Mesothelial cell of epicardium (in vitro differentiated cells): ENCODE measurements at regions not wholly inside any gene's neighbourhood (a gene's known extent, or its start where the extent isn't known, plus 50 kb on each side); places are given as distances from the start of the nearest gene placed in this dataset.
A peak's percentile ranks its signal among the peaks of the same experiment; 100 is the strongest.

Source experiments
- DNase-seq, 2 experiments: peaks; one replicate each; pipeline ENCODE4 v3.0.0; 2021; ENCODE audit warnings: low spot score in 2 of 2; ENCODE audit not compliant: unreplicated experiment in 2 of 2
- H3K27ac Mint-ChIP-seq: 2 replicates; pipeline ENCODE4 v1.8.0; 2021; ENCODE audit warnings: mixed read lengths
- H3K27me3 Mint-ChIP-seq: 2 replicates; pipeline ENCODE4 v1.8.0; 2021; ENCODE audit warnings: low read depth, mixed read lengths
- H3K36me3 Mint-ChIP-seq: 2 replicates; pipeline ENCODE4 v1.8.0; 2021; ENCODE audit warnings: mixed read lengths
- H3K4me1 Mint-ChIP-seq: 2 replicates; pipeline ENCODE4 v1.8.0; 2021; ENCODE audit warnings: mixed read lengths
- H3K4me3 Mint-ChIP-seq: 2 replicates; pipeline ENCODE4 v1.8.0; 2021; ENCODE audit warnings: mild to moderate bottlenecking, moderate library complexity, mixed read lengths
- H3K9me3 Mint-ChIP-seq: 2 replicates; pipeline ENCODE4 v1.8.0; 2021; ENCODE audit warnings: mixed read lengths
- TF ChIP-seq, protein P1 (sequence below): fragments of 200-600 bp; sonication (generic); IDR thresholded peaks from one replicate; pipeline ENCODE4 v1.5.0; 2021; ENCODE audit warnings: antibody characterized with exemption; ENCODE audit not compliant: unreplicated experiment

DNA sequence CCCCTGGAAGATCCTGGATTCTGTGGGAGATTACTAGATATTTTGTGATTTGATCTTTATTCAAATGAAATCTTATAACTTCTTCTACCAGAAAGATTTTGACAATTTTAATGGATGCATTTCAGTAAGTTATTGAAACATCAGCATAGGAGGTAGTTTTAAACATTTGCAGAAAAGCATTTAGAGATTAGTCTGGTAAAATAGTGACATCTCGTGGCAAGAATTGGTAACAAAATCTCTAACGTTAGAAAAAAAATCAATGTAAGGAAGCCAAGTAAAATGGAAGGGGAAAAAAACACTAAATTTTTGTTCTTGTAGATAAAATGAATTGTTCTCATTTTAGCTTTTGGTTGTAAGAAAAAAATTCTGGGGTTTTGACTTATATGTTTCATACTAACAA lies 73.3 kb downstream of the TASL start:
- TF ChIP-seq, protein P1, sequence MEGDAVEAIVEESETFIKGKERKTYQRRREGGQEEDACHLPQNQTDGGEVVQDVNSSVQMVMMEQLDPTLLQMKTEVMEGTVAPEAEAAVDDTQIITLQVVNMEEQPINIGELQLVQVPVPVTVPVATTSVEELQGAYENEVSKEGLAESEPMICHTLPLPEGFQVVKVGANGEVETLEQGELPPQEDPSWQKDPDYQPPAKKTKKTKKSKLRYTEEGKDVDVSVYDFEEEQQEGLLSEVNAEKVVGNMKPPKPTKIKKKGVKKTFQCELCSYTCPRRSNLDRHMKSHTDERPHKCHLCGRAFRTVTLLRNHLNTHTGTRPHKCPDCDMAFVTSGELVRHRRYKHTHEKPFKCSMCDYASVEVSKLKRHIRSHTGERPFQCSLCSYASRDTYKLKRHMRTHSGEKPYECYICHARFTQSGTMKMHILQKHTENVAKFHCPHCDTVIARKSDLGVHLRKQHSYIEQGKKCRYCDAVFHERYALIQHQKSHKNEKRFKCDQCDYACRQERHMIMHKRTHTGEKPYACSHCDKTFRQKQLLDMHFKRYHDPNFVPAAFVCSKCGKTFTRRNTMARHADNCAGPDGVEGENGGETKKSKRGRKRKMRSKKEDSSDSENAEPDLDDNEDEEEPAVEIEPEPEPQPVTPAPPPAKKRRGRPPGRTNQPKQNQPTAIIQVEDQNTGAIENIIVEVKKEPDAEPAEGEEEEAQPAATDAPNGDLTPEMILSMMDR, result peak; percentile 78
- H3K4me1 Mint-ChIP-seq, result peaks cover 20% of the 10 kb centered on the region
- no peaks in the 10 kb centered on the region for H3K27me3 Mint-ChIP-seq
- H3K36me3 Mint-ChIP-seq, result no peaks in the 10 kb centered on the region
- DNase-seq, result no peak
- no peaks in the 10 kb centered on the region for H3K9me3 Mint-ChIP-seq
- H3K4me3 Mint-ChIP-seq, result no peak overlapping the region
- no peak overlapping the region for H3K27ac Mint-ChIP-seq

DNA sequence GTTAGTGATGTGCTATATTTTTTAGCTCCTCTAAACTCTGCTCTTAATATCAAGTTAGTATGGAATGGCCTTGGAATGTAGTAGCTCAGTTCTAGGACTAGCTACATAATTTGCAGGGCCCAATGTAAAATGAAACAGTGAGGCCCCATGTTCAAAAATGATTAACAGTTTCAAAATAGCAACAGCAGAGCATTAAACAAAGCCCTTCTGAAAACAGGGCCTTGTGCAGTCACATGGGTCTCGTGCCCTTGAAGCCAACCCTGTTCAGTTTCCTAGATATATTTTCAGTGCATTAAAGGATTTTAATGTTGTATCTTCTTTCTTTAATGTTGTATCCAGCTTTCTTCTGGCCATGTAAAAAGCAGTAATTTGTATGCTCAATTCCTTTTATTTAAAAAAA lies 82.1 kb downstream of the TASL start:
- H3K36me3 Mint-ChIP-seq, result peaks cover 2% of the 10 kb centered on the region
- H3K9me3 Mint-ChIP-seq, result peaks cover 6% of the 10 kb centered on the region
- TF ChIP-seq, protein P1, result no peak
- H3K27me3 Mint-ChIP-seq, result no peaks in the 10 kb centered on the region
- DNase-seq, result no peak
- no peak overlapping the region for H3K4me3 Mint-ChIP-seq
- H3K27ac Mint-ChIP-seq, result no peak overlapping the region
- H3K4me1 Mint-ChIP-seq, result peaks cover 34% of the 10 kb centered on the region

DNA sequence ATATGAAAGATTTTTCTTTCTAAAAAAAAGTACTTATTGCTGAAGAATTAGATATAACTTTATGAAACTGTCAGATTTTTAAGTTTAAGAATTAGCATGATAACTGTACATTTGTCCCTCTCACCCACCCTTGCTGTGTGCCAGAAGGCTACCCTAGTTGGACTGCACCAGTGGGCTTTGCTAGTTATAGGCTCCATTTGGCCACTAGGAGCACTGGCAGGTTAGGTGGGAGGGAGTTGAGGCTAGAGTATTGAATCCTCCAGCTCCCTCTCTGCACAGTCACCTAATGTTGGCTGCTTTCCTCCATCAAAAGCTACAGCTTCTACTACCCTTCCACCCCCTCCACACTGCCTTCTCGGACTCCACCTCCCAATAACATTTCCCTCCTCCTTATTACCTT lies 84.2 kb downstream of the TASL start:
- TF ChIP-seq, protein P1, result no peak
- peaks cover 2% of the 10 kb centered on the region for H3K36me3 Mint-ChIP-seq

DNA sequence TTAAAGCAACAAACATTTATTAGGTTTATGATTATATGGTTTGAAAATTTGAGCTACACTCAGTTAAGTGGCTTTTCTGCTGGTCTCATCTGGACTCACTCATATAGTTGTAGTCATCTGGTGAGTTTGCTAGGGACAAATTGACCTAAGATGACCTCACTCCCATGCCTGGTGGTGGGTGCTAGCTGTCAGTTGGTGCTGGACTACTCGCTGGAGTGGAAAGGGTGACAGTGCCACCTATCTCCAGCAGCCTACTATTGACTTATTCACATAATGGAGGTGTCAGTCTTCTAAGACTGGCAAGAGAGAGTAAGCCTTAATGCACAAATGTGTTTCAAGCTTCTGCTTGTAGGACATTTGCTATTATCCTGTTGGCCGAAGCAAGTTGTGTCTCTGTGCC lies 88.2 kb downstream of the TASL start:
- Mint-ChIP-seq H3K4me3 (no peak overlapping the region), H3K9me3 (peaks cover 4% of the 10 kb centered on the region), H3K36me3 (peaks cover 2% of the 10 kb centered on the region), H3K4me1 (peaks cover 22% of the 10 kb centered on the region), H3K27ac (no peak overlapping the region), H3K27me3 (no peaks in the 10 kb centered on the region)
- DNase-seq, result no peak
- TF ChIP-seq, protein P1, result no peak

More for the DNA sequence above, 84.2 kb downstream of the TASL start:
- H3K4me1 Mint-ChIP-seq, result peaks cover 35% of the 10 kb centered on the region
- peak overlapping the region; percentile 43 for H3K27ac Mint-ChIP-seq
- no peaks in the 10 kb centered on the region for H3K27me3 Mint-ChIP-seq
- DNase-seq, result no peak
- peaks cover 6% of the 10 kb centered on the region for H3K9me3 Mint-ChIP-seq
- H3K4me3 Mint-ChIP-seq, result no peak overlapping the region

DNA sequence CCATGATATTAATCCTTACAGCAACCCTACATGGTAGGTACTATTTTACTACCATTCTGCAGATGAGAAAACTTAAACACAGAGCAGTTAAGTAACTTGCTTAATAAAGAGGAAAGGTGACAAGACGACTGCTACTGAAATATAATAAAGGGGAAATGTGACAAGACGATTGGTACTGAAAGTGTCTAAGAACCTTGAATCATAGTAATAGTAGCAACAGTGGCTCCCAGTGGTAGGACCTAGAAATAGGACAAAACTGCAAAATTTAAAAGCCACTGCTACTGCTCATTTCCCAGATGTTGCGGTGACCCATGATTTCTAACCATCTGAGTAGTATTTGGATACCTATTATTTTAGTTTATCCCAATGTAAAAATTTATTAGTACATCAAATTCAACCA lies 89.5 kb downstream of the TASL start:
- Mint-ChIP-seq H3K4me3 (no peak overlapping the region), H3K36me3 (peaks cover 2% of the 10 kb centered on the region), H3K4me1 (peaks cover 21% of the 10 kb centered on the region), H3K27me3 (no peaks in the 10 kb centered on the region), H3K27ac (no peak overlapping the region), H3K9me3 (peaks cover 4% of the 10 kb centered on the region)
- no peak for DNase-seq
- TF ChIP-seq, protein P1, result no peak

DNA sequence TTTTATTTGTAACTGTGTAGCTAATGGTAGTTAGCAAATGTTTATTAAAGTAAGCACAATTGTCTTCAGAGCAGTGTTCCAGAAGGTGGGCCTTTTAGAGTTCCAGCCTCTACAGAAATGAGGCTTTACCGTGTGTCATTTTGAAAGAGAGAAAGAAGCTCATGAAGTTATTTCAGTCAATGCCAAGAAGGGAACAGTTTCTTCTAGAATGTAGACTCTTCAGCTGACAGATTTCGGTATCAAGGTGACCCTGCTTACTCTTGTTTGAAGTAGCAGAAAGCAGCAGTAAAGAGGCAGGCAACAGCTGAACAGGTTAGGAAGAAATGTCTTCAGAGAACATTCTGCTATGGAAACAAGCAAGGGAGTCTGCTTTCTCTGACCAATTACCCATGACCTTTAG lies 93.6 kb downstream of the TASL start:
- DNase-seq, result no peak
- Mint-ChIP-seq H3K36me3 (peaks cover 2% of the 10 kb centered on the region), H3K4me1 (peaks cover 16% of the 10 kb centered on the region), H3K9me3 (peaks cover 14% of the 10 kb centered on the region), H3K27me3 (no peaks in the 10 kb centered on the region), H3K4me3 (no peak overlapping the region), H3K27ac (no peak overlapping the region)
- TF ChIP-seq, protein P1, result no peak
